Uterus (tissue), 2 donors: ENCODE measurements at regions not wholly inside any gene's neighbourhood (a gene's known extent, or its start where the extent isn't known, plus 50 kb on each side); places are given as distances from the start of the nearest gene placed in this dataset.

Experiments used
- POLR2A ChIP-seq, 2 donors: fragments of 450-650 bp; IDR thresholded peaks; one replicate each; pipeline ENCODE4 v1.6.1; 2016; ENCODE audit warnings: antibody characterized with exemption in 2 of 2, mild to moderate bottlenecking in 1 of 2, moderate library complexity in 1 of 2
- TF ChIP-seq, protein P1 (sequence below), 4 experiments: fragments of 200-600 bp in 2 of 4; fragments of 450-650 bp in 2 of 4; sonication (generic) in 2 of 4; IDR thresholded peaks; one replicate each; pipeline ENCODE4 v1.5.1; 2016 to 2019; ENCODE audit warnings: antibody characterized with exemption in 4 of 4, mild to moderate bottlenecking in 2 of 4, moderate library complexity in 1 of 4

GRCh38 chr1:29383746-29384371 is 147.5 kb downstream of the PTPRU start:
- TF ChIP-seq POLR2A (IDR thresholded peaks at IDR 0.05): no peak
- TF ChIP-seq, protein P1, sequence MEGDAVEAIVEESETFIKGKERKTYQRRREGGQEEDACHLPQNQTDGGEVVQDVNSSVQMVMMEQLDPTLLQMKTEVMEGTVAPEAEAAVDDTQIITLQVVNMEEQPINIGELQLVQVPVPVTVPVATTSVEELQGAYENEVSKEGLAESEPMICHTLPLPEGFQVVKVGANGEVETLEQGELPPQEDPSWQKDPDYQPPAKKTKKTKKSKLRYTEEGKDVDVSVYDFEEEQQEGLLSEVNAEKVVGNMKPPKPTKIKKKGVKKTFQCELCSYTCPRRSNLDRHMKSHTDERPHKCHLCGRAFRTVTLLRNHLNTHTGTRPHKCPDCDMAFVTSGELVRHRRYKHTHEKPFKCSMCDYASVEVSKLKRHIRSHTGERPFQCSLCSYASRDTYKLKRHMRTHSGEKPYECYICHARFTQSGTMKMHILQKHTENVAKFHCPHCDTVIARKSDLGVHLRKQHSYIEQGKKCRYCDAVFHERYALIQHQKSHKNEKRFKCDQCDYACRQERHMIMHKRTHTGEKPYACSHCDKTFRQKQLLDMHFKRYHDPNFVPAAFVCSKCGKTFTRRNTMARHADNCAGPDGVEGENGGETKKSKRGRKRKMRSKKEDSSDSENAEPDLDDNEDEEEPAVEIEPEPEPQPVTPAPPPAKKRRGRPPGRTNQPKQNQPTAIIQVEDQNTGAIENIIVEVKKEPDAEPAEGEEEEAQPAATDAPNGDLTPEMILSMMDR (IDR thresholded peaks at IDR 0.05): no peak
